ENCODE measurements at regions not wholly inside any gene's neighbourhood (a gene's known extent, or its start where the extent isn't known, plus 50 kb on each side); places are given as distances from the start of the nearest gene placed in this dataset.

DNA sequence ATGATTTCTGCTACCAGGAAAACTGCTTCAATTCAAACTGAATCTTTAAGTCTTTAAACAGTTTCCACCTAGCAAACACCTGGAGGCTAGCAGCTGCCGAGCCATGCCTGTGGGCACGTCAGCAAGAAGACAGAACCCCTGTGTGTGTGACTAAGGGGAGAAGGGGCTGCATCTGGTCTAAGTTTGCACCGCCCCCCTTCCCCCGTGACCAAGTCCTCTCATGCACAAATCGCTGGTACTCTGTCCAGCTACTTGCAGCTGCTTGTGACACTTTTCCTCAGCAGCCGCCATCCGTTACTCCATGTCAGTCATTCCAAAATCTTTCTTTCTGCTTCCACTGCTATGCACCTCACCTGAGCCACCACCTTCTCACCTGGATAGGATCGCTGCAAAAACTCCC lies 355.0 kb downstream of the SS18 start:
- Mint-ChIP-seq H3K4me1 (ENCODE audit: unreplicated experiment) (peaks cover 31% of the 10 kb centered on the region), H3K27me3 (ENCODE audit: unreplicated experiment) (no peaks in the 10 kb centered on the region)

DNA sequence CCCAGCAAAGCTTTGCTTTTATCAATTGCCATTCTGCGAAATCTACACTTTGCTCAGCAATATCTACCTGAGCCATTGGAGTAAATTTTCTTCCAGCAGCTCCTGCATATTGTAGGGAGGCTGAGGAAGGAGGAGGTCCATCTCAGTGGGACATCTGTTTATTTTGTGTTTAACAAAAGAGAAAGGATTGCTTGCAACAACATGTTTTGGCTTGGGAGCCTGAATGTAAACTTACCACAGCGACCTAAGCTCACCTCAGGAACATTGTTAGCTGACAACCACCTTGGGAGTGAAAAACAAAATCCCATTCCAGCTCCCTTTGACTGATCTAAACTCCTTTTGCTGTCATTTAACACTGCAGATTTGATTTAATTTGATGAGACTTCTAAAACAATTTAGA lies 356.1 kb downstream of the SS18 start:
- no peaks in the 10 kb centered on the region for H3K27me3 Mint-ChIP-seq (ENCODE audit: unreplicated experiment)
- H3K27ac Mint-ChIP-seq (ENCODE audit: unreplicated experiment), result no peak overlapping the region
- no peak overlapping the region for H3K4me3 Mint-ChIP-seq (ENCODE audit: unreplicated experiment)
- TF ChIP-seq, protein P1, sequence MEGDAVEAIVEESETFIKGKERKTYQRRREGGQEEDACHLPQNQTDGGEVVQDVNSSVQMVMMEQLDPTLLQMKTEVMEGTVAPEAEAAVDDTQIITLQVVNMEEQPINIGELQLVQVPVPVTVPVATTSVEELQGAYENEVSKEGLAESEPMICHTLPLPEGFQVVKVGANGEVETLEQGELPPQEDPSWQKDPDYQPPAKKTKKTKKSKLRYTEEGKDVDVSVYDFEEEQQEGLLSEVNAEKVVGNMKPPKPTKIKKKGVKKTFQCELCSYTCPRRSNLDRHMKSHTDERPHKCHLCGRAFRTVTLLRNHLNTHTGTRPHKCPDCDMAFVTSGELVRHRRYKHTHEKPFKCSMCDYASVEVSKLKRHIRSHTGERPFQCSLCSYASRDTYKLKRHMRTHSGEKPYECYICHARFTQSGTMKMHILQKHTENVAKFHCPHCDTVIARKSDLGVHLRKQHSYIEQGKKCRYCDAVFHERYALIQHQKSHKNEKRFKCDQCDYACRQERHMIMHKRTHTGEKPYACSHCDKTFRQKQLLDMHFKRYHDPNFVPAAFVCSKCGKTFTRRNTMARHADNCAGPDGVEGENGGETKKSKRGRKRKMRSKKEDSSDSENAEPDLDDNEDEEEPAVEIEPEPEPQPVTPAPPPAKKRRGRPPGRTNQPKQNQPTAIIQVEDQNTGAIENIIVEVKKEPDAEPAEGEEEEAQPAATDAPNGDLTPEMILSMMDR (IDR thresholded peaks at IDR 0.05; ENCODE audit: unreplicated experiment), result no peak
- H3K36me3 Mint-ChIP-seq (ENCODE audit: low read depth, unreplicated experiment), result no peaks in the 10 kb centered on the region
- DNase-seq (ENCODE audit: low spot score), result no peak
- H3K4me1 Mint-ChIP-seq (ENCODE audit: unreplicated experiment), result peaks cover 31% of the 10 kb centered on the region
- no peaks in the 10 kb centered on the region for H3K9me3 Mint-ChIP-seq (ENCODE audit: unreplicated experiment)

More for the DNA sequence above, 355.0 kb downstream of the SS18 start:
- TF ChIP-seq, protein P1 (IDR thresholded peaks at IDR 0.05; ENCODE audit: unreplicated experiment), result no peak
- H3K9me3 Mint-ChIP-seq (ENCODE audit: unreplicated experiment), result no peaks in the 10 kb centered on the region
- no peaks in the 10 kb centered on the region for H3K36me3 Mint-ChIP-seq (ENCODE audit: low read depth, unreplicated experiment)
- H3K4me3 Mint-ChIP-seq (ENCODE audit: unreplicated experiment), result no peak overlapping the region
- no peak for DNase-seq (ENCODE audit: low spot score)
- no peak overlapping the region for H3K27ac Mint-ChIP-seq (ENCODE audit: unreplicated experiment)

DNA sequence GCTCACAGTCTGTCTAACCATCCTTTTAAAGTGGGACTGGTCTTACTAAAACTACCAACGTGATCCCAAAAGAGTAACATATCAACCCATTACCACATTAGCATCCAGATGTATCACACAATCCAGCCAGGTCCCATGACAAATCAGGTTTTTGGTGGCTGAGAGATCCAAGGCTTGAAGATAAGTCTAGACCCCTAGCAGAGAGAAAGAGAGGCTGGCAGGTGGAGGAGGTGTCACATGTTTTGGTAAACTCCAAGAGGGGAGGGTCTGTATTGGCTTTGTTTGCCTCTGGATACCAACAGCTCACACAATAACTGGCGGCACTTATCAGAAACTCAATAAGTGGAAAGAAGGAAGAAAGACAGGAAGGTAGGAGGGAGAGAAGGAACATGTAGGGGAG lies 357.6 kb downstream of the SS18 start:
- no peaks in the 10 kb centered on the region for H3K27me3 Mint-ChIP-seq (ENCODE audit: unreplicated experiment)
- peaks cover 34% of the 10 kb centered on the region for H3K4me1 Mint-ChIP-seq (ENCODE audit: unreplicated experiment)
- H3K27ac Mint-ChIP-seq (ENCODE audit: unreplicated experiment), result peak overlapping the region; percentile 43
- H3K4me3 Mint-ChIP-seq (ENCODE audit: unreplicated experiment), result no peak overlapping the region
- no peaks in the 10 kb centered on the region for H3K9me3 Mint-ChIP-seq (ENCODE audit: unreplicated experiment)
- no peak for DNase-seq (ENCODE audit: low spot score)
- H3K36me3 Mint-ChIP-seq (ENCODE audit: low read depth, unreplicated experiment), result no peaks in the 10 kb centered on the region
- TF ChIP-seq, protein P1 (IDR thresholded peaks at IDR 0.05; ENCODE audit: unreplicated experiment), result no peak

GRCh38 chr18:25729072-25729471 lies 361.3 kb downstream of the SS18 start:
- DNase-seq (ENCODE audit: low spot score), result no peak
- H3K4me3 Mint-ChIP-seq (ENCODE audit: unreplicated experiment), result peak overlapping the region; percentile 29
- H3K27ac Mint-ChIP-seq (ENCODE audit: unreplicated experiment), result no peak overlapping the region
- H3K4me1 Mint-ChIP-seq (ENCODE audit: unreplicated experiment), result peaks cover 47% of the 10 kb centered on the region
- H3K36me3 Mint-ChIP-seq (ENCODE audit: low read depth, unreplicated experiment), result no peaks in the 10 kb centered on the region
- H3K27me3 Mint-ChIP-seq (ENCODE audit: unreplicated experiment), result peaks cover 3% of the 10 kb centered on the region
- no peaks in the 10 kb centered on the region for H3K9me3 Mint-ChIP-seq (ENCODE audit: unreplicated experiment)
- TF ChIP-seq, protein P1 (IDR thresholded peaks at IDR 0.05; ENCODE audit: unreplicated experiment), result no peak

GRCh38 chr18:25727281-25727985 lies 363.0 kb downstream of the SS18 start:
- Mint-ChIP-seq H3K4me1 (ENCODE audit: unreplicated experiment) (peaks cover 32% of the 10 kb centered on the region), H3K36me3 (ENCODE audit: low read depth, unreplicated experiment) (no peaks in the 10 kb centered on the region), H3K27ac (ENCODE audit: unreplicated experiment) (peak overlapping the region; percentile 84), H3K9me3 (ENCODE audit: unreplicated experiment) (no peaks in the 10 kb centered on the region), H3K4me3 (ENCODE audit: unreplicated experiment) (no peak overlapping the region), H3K27me3 (ENCODE audit: unreplicated experiment) (peaks cover 7% of the 10 kb centered on the region)
- TF ChIP-seq, protein P1 (IDR thresholded peaks at IDR 0.05; ENCODE audit: unreplicated experiment), result no peak
- DNase-seq (ENCODE audit: low spot score), result no peak
